HepG2 (cell line): ENCODE measurements at regions not wholly inside any gene's neighbourhood (a gene's known extent, or its start where the extent isn't known, plus 50 kb on each side); places are given as distances from the start of the nearest gene placed in this dataset.

ENCODE experiments used
- ATAC-seq: fragments of 200-7000 bp; cut with Tn5 transposase; 3 replicates; pipeline ENCODE4 v1.9.1; 2020; ENCODE audit warnings: mild to moderate bottlenecking, moderate library complexity
- BruUV-seq: library from RNA; stranded (reverse); fragments of 400-500 nt; replicated peaks from 2 replicates; lab custom pipeline; 2021; lab: Mats Ljungman, UMichigan
- CTCF ChIA-PET: fragments of 300-600 bp; formaldehyde crosslinking; extraction: SDS; loops from one replicate; lab custom pipeline; 2021; ENCODE audit warnings: low total read pairs, inconsistent platforms, low intra/inter-chr PET ratio; lab: Yijun Ruan, JAX
- POLR2A ChIA-PET: fragments of 350-600 bp; sonication (Branson Sonifier 250); formaldehyde crosslinking; loops from one replicate; lab custom pipeline; 2020; ENCODE audit warnings: antibody characterized with exemption, inconsistent platforms; lab: Yijun Ruan, JAX
- DNase-seq: peaks from one replicate; pipeline ENCODE4 v3.0.0-alpha.2; 2015; ENCODE audit warnings: low spot score
- FAIRE-seq: peaks from 3 replicates; lab custom pipeline; 2011; peaks lifted over from hg19 to GRCh38; lab: Jason Lieb, UNC
- H2AFZ ChIP-seq: one replicate; pipeline ENCODE4 v1.6.1; 2011; ENCODE audit warnings: low read length, inconsistent platforms
- H3K27ac ChIP-seq: fragments of 300-600 bp; 3 replicates; pipeline ENCODE4 v1.8.0; 2011; ENCODE audit warnings: mixed run types, mild to moderate bottlenecking, mixed read lengths, low read length, inconsistent platforms; ENCODE audit not compliant: insufficient read depth; ENCODE audit errors: extremely low read length
- H3K27me3 ChIP-seq, 2 experiments: fragments of 200-600 bp in 1 of 2; 2 replicates in 1 of 2; 3 replicates in 1 of 2; pipeline versions ENCODE4 v1.6.0 to v1.8.0; 2011; ENCODE audit warnings: low read length in 2 of 2, mild to moderate bottlenecking in 2 of 2, moderate library complexity in 2 of 2, inconsistent platforms in 1 of 2; ENCODE audit not compliant: insufficient read depth in 2 of 2, control insufficient read depth in 1 of 2
- H3K36me3 ChIP-seq, 2 experiments: fragments of 200-600 bp in 1 of 2; replicated peaks in 1 of 2; 2 replicates in 1 of 2; 3 replicates in 1 of 2; pipeline versions ENCODE4 v1.5.1 to v1.8.0; 2011; ENCODE audit warnings: low read length in 2 of 2, inconsistent platforms in 1 of 2; ENCODE audit not compliant: insufficient read depth in 2 of 2, control insufficient read depth in 1 of 2
- H3K4me1 ChIP-seq: 2 replicates; pipeline ENCODE4 v1.5.1; 2012; ENCODE audit warnings: low read length, inconsistent platforms; ENCODE audit not compliant: insufficient read depth
- H3K4me2 ChIP-seq: 2 replicates; pipeline ENCODE4 v1.6.0; 2011; ENCODE audit warnings: low read depth, low read length, inconsistent platforms
- H3K4me3 ChIP-seq, 3 experiments: fragments of 200-600 bp in 1 of 3; sonication (generic), shearing (Covaris generic) in 1 of 3; replicated peaks in 1 of 3; 2 replicates each; pipeline ENCODE4 v1.5.1; 2011 to 2016; ENCODE audit warnings: low read length in 3 of 3, inconsistent platforms in 2 of 3, low read depth in 2 of 3, mild to moderate bottlenecking in 2 of 3, control low read depth in 1 of 3, mixed read lengths in 1 of 3; ENCODE audit not compliant: insufficient read depth in 1 of 3
- H3K79me2 ChIP-seq: one replicate; pipeline ENCODE4 v1.6.1; 2011; ENCODE audit warnings: low read length, inconsistent platforms; ENCODE audit not compliant: insufficient read depth
- H3K9ac ChIP-seq: 2 replicates; pipeline ENCODE4 v1.6.0; 2011; ENCODE audit warnings: mild to moderate bottlenecking, low read depth, low read length, inconsistent platforms; ENCODE audit not compliant: insufficient read depth
- H3K9me3 ChIP-seq: 2 replicates; pipeline ENCODE4 v1.5.1; 2012; ENCODE audit warnings: mild to moderate bottlenecking, low read length
- H4K20me1 ChIP-seq: 2 replicates; pipeline ENCODE4 v1.6.0; 2011; ENCODE audit warnings: inconsistent platforms, mild to moderate bottlenecking, low read length, moderate library complexity; ENCODE audit not compliant: insufficient read depth
- ATF1 ChIP-seq: IDR thresholded peaks from 2 replicates; pipeline ENCODE4 v1.6.1; 2016; ENCODE audit warnings: mild to moderate bottlenecking, control low read depth
- CBFB ChIP-seq: sonication (generic); formaldehyde crosslinking; IDR thresholded peaks from 2 replicates; pipeline ENCODE4 v1.4.0; 2020; ENCODE audit warnings: missing genetic modification reagents
- KDM2A ChIP-seq: sonication (generic); formaldehyde crosslinking; IDR thresholded peaks from 2 replicates; pipeline ENCODE4 v1.4.0; 2020; ENCODE audit warnings: low read depth, missing genetic modification reagents, borderline replicate concordance
- MXI1 ChIP-seq: IDR thresholded peaks from 3 replicates; pipeline ENCODE4 v1.6.1; 2012; ENCODE audit warnings: low read depth, low read length, inconsistent platforms, borderline replicate concordance
- MYNN ChIP-seq: sonication (generic); formaldehyde crosslinking; IDR thresholded peaks from 2 replicates; pipeline ENCODE4 v1.4.0; 2020; ENCODE audit warnings: mild to moderate bottlenecking, low read depth, missing genetic modification reagents
- NPAS2 ChIP-seq: sonication (generic); formaldehyde crosslinking; IDR thresholded peaks from 2 replicates; pipeline ENCODE4 v1.8.0; 2022; ENCODE audit warnings: mild to moderate bottlenecking, missing genetic modification reagents, borderline replicate concordance
- SNAPC2 ChIP-seq: sonication (generic); formaldehyde crosslinking; IDR thresholded peaks from 2 replicates; pipeline ENCODE4 v1.8.1; 2022; ENCODE audit warnings: mild to moderate bottlenecking, missing genetic modification reagents
- ZC3H4 ChIP-seq: sonication (generic); formaldehyde crosslinking; IDR thresholded peaks from 2 replicates; pipeline ENCODE4 v1.4.0; 2020; ENCODE audit warnings: missing genetic modification reagents, borderline replicate concordance
- ZNF839 ChIP-seq: sonication (generic); formaldehyde crosslinking; IDR thresholded peaks from 2 replicates; pipeline ENCODE4 v1.4.0; 2020; ENCODE audit warnings: missing genetic modification reagents, mild to moderate bottlenecking, borderline replicate concordance
- ZNF841 ChIP-seq: sonication (generic); formaldehyde crosslinking; IDR thresholded peaks from 2 replicates; pipeline ENCODE4 v1.8.1; 2023; ENCODE audit warnings: missing genetic modification reagents, borderline replicate concordance
- in situ Hi-C: cut with HindIII; loops from 2 replicates; pipeline ENCODE4 v1.10.0; 2017; ENCODE audit warnings: low pct_unique_long_range_greater_than_20kb; ENCODE audit not compliant: extremely low pct_ligation_motif_present
- intact Hi-C: fragments of 100-400 bp; cut with micrococcal nuclease; formaldehyde crosslinking; loops from one replicate; pipeline ENCODE4 v1.10.0; 2022; ENCODE audit not compliant: unreplicated experiment
- TF ChIP-seq, protein P1 (sequence below): sonication (generic); formaldehyde crosslinking; IDR thresholded peaks from 2 replicates; pipeline ENCODE4 v1.5.1; 2020; ENCODE audit warnings: mild to moderate bottlenecking, missing genetic modification reagents, borderline replicate concordance
- TF ChIP-seq, protein P2 (sequence below): IDR thresholded peaks from 2 replicates; pipeline ENCODE4 v1.6.1; 2018; ENCODE audit warnings: missing genetic modification reagents, mild to moderate bottlenecking, missing compliant biosample characterization
- TF ChIP-seq, protein P3 (sequence below): IDR thresholded peaks from 2 replicates; pipeline ENCODE4 v1.4.0; 2020; ENCODE audit warnings: mild to moderate bottlenecking, missing genetic modification reagents

DNA sequence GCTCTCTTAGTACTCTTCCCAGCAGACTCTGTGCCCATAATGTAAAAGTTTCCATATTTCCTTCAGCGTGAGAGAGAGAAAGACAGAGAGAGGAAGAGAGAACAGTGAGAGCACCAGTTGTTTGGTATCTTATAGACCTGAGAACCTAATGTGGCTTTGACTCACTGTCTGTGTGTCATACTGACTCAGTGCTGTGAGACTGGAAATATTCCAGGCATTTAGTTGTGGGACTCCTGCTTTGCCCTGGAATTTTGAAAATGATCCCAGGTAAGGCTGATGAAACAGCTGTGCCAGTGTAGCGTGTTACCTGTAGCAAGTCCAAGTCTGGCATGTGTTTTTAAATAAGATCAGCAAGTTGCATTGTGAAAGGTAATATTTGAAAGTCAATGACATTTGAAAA, 87.9 kb upstream of the KCNH7 start (continued):
- no peak for TF ChIP-seq KDM2A
- no peak for TF ChIP-seq ATF1 (CRISPR knock-in tag)
- TF ChIP-seq, all 625 proteins: peak for 0

DNA sequence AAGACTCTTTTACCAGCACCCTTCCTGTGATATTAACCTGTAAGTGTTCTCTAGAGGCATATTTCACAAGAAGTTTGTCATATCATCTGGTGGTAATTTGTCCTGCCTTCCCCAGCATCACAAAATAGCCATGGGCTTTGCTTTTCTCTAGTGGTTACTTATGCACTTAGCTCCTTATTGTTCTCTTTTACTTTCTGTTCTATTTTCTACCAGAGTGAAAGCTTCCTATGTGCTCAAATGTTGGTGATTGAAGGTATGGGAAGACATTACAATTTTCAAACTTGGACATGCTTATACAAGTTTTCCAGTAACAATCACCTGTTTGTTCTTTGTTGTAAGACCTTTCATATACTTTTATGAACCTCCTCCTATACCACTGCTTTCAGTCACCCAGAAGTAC, 87.0 kb upstream of the KCNH7 start:
- intact Hi-C loops: no loop called here
- CTCF ChIA-PET: no interaction called here
- Histone ChIP-seq H3K27ac (no peak overlapping the region), H3K4me1 (no peaks in the 10 kb centered on the region), H3K4me2 (no peak overlapping the region), H2AFZ (no peak overlapping the region), H3K9ac (no peak overlapping the region), H3K36me3 (no peaks in the 10 kb centered on the region), H3K27me3 (no peaks in the 10 kb centered on the region), H3K4me3 (no peak overlapping the region), H3K9me3 (no peaks in the 10 kb centered on the region), H3K79me2 (no peaks in the 10 kb centered on the region), H4K20me1 (no peaks in the 10 kb centered on the region)
- DNase-seq (no peak), ATAC-seq (no peak), FAIRE-seq (no peak)
- in situ Hi-C loops: no loop called here
- BruUV-seq: no TSS peak
- POLR2A ChIA-PET: no interaction called here
- TF ChIP-seq ZC3H4 (no peak), ZNF839 (no peak), NPAS2 (CRISPR knock-in tag) (no peak), MXI1 (no peak), CBFB (CRISPR knock-in tag) (no peak), SNAPC2 (CRISPR knock-in tag) (no peak), ZNF841 (CRISPR knock-in tag) (no peak), MYNN (CRISPR knock-in tag) (no peak)
- TF ChIP-seq, protein P1, sequence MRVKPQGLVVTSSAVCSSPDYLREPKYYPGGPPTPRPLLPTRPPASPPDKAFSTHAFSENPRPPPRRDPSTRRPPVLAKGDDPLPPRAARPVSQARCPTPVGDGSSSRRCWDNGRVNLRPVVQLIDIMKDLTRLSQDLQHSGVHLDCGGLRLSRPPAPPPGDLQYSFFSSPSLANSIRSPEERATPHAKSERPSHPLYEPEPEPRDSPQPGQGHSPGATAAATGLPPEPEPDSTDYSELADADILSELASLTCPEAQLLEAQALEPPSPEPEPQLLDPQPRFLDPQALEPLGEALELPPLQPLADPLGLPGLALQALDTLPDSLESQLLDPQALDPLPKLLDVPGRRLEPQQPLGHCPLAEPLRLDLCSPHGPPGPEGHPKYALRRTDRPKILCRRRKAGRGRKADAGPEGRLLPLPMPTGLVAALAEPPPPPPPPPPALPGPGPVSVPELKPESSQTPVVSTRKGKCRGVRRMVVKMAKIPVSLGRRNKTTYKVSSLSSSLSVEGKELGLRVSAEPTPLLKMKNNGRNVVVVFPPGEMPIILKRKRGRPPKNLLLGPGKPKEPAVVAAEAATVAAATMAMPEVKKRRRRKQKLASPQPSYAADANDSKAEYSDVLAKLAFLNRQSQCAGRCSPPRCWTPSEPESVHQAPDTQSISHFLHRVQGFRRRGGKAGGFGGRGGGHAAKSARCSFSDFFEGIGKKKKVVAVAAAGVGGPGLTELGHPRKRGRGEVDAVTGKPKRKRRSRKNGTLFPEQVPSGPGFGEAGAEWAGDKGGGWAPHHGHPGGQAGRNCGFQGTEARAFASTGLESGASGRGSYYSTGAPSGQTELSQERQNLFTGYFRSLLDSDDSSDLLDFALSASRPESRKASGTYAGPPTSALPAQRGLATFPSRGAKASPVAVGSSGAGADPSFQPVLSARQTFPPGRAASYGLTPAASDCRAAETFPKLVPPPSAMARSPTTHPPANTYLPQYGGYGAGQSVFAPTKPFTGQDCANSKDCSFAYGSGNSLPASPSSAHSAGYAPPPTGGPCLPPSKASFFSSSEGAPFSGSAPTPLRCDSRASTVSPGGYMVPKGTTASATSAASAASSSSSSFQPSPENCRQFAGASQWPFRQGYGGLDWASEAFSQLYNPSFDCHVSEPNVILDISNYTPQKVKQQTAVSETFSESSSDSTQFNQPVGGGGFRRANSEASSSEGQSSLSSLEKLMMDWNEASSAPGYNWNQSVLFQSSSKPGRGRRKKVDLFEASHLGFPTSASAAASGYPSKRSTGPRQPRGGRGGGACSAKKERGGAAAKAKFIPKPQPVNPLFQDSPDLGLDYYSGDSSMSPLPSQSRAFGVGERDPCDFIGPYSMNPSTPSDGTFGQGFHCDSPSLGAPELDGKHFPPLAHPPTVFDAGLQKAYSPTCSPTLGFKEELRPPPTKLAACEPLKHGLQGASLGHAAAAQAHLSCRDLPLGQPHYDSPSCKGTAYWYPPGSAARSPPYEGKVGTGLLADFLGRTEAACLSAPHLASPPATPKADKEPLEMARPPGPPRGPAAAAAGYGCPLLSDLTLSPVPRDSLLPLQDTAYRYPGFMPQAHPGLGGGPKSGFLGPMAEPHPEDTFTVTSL (CRISPR knock-in tag): no peak
- TF ChIP-seq, protein P2, sequence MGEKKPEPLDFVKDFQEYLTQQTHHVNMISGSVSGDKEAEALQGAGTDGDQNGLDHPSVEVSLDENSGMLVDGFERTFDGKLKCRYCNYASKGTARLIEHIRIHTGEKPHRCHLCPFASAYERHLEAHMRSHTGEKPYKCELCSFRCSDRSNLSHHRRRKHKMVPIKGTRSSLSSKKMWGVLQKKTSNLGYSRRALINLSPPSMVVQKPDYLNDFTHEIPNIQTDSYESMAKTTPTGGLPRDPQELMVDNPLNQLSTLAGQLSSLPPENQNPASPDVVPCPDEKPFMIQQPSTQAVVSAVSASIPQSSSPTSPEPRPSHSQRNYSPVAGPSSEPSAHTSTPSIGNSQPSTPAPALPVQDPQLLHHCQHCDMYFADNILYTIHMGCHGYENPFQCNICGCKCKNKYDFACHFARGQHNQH (CRISPR knock-in tag): no peak
- TF ChIP-seq, protein P3, sequence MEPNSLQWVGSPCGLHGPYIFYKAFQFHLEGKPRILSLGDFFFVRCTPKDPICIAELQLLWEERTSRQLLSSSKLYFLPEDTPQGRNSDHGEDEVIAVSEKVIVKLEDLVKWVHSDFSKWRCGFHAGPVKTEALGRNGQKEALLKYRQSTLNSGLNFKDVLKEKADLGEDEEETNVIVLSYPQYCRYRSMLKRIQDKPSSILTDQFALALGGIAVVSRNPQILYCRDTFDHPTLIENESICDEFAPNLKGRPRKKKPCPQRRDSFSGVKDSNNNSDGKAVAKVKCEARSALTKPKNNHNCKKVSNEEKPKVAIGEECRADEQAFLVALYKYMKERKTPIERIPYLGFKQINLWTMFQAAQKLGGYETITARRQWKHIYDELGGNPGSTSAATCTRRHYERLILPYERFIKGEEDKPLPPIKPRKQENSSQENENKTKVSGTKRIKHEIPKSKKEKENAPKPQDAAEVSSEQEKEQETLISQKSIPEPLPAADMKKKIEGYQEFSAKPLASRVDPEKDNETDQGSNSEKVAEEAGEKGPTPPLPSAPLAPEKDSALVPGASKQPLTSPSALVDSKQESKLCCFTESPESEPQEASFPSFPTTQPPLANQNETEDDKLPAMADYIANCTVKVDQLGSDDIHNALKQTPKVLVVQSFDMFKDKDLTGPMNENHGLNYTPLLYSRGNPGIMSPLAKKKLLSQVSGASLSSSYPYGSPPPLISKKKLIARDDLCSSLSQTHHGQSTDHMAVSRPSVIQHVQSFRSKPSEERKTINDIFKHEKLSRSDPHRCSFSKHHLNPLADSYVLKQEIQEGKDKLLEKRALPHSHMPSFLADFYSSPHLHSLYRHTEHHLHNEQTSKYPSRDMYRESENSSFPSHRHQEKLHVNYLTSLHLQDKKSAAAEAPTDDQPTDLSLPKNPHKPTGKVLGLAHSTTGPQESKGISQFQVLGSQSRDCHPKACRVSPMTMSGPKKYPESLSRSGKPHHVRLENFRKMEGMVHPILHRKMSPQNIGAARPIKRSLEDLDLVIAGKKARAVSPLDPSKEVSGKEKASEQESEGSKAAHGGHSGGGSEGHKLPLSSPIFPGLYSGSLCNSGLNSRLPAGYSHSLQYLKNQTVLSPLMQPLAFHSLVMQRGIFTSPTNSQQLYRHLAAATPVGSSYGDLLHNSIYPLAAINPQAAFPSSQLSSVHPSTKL (CRISPR knock-in tag): no peak
